HepG2 (cell line): ENCODE measurements at regions not wholly inside any gene's neighbourhood (a gene's known extent, or its start where the extent isn't known, plus 50 kb on each side); places are given as distances from the start of the nearest gene placed in this dataset.
A peak's percentile ranks its signal among the peaks of the same experiment; 100 is the strongest.
"Not testable (repeated sequence)": the region's sequence is repeated elsewhere in the genome, so short reads cannot be mapped to it uniquely, and the experiment has no call there.

Experiments used
- ATAC-seq: fragments of 200-7000 bp; cut with Tn5 transposase; 3 replicates; pipeline ENCODE4 v1.9.1; 2020; ENCODE audit warnings: mild to moderate bottlenecking, moderate library complexity
- BruUV-seq: library from RNA; stranded (reverse); fragments of 400-500 nt; replicated peaks from 2 replicates; lab custom pipeline; 2021; lab: Mats Ljungman, UMichigan
- CTCF ChIA-PET: fragments of 300-600 bp; formaldehyde crosslinking; extraction: SDS; loops from one replicate; lab custom pipeline; 2021; ENCODE audit warnings: low total read pairs, inconsistent platforms, low intra/inter-chr PET ratio; lab: Yijun Ruan, JAX
- POLR2A ChIA-PET: fragments of 350-600 bp; sonication (Branson Sonifier 250); formaldehyde crosslinking; loops from one replicate; lab custom pipeline; 2020; ENCODE audit warnings: antibody characterized with exemption, inconsistent platforms; lab: Yijun Ruan, JAX
- DNase-seq: peaks from one replicate; pipeline ENCODE4 v3.0.0-alpha.2; 2015; ENCODE audit warnings: low spot score
- FAIRE-seq: peaks from 3 replicates; lab custom pipeline; 2011; peaks lifted over from hg19 to GRCh38; lab: Jason Lieb, UNC
- H2AFZ ChIP-seq: one replicate; pipeline ENCODE4 v1.6.1; 2011; ENCODE audit warnings: low read length, inconsistent platforms
- H3K27ac ChIP-seq: fragments of 300-600 bp; 3 replicates; pipeline ENCODE4 v1.8.0; 2011; ENCODE audit warnings: mixed run types, mild to moderate bottlenecking, mixed read lengths, low read length, inconsistent platforms; ENCODE audit not compliant: insufficient read depth; ENCODE audit errors: extremely low read length
- H3K27me3 ChIP-seq, 2 experiments: fragments of 200-600 bp in 1 of 2; 2 replicates in 1 of 2; 3 replicates in 1 of 2; pipeline versions ENCODE4 v1.6.0 to v1.8.0; 2011; ENCODE audit warnings: low read length in 2 of 2, mild to moderate bottlenecking in 2 of 2, moderate library complexity in 2 of 2, inconsistent platforms in 1 of 2; ENCODE audit not compliant: insufficient read depth in 2 of 2, control insufficient read depth in 1 of 2
- H3K36me3 ChIP-seq, 2 experiments: fragments of 200-600 bp in 1 of 2; replicated peaks in 1 of 2; 2 replicates in 1 of 2; 3 replicates in 1 of 2; pipeline versions ENCODE4 v1.5.1 to v1.8.0; 2011; ENCODE audit warnings: low read length in 2 of 2, inconsistent platforms in 1 of 2; ENCODE audit not compliant: insufficient read depth in 2 of 2, control insufficient read depth in 1 of 2
- H3K4me1 ChIP-seq: 2 replicates; pipeline ENCODE4 v1.5.1; 2012; ENCODE audit warnings: low read length, inconsistent platforms; ENCODE audit not compliant: insufficient read depth
- H3K4me2 ChIP-seq: 2 replicates; pipeline ENCODE4 v1.6.0; 2011; ENCODE audit warnings: low read depth, low read length, inconsistent platforms
- H3K4me3 ChIP-seq, 3 experiments: fragments of 200-600 bp in 1 of 3; sonication (generic), shearing (Covaris generic) in 1 of 3; replicated peaks in 1 of 3; 2 replicates each; pipeline ENCODE4 v1.5.1; 2011 to 2016; ENCODE audit warnings: low read length in 3 of 3, inconsistent platforms in 2 of 3, low read depth in 2 of 3, mild to moderate bottlenecking in 2 of 3, control low read depth in 1 of 3, mixed read lengths in 1 of 3; ENCODE audit not compliant: insufficient read depth in 1 of 3
- H3K79me2 ChIP-seq: one replicate; pipeline ENCODE4 v1.6.1; 2011; ENCODE audit warnings: low read length, inconsistent platforms; ENCODE audit not compliant: insufficient read depth
- H3K9ac ChIP-seq: 2 replicates; pipeline ENCODE4 v1.6.0; 2011; ENCODE audit warnings: mild to moderate bottlenecking, low read depth, low read length, inconsistent platforms; ENCODE audit not compliant: insufficient read depth
- H3K9me3 ChIP-seq: 2 replicates; pipeline ENCODE4 v1.5.1; 2012; ENCODE audit warnings: mild to moderate bottlenecking, low read length
- H4K20me1 ChIP-seq: 2 replicates; pipeline ENCODE4 v1.6.0; 2011; ENCODE audit warnings: inconsistent platforms, mild to moderate bottlenecking, low read length, moderate library complexity; ENCODE audit not compliant: insufficient read depth
- BORCS8-MEF2B ChIP-seq: sonication (generic); formaldehyde crosslinking; IDR thresholded peaks from 2 replicates; pipeline ENCODE4 v1.8.0; 2022; ENCODE audit warnings: mild to moderate bottlenecking, missing genetic modification reagents
- RAD21 ChIP-seq: fragments of 450-650 bp; formaldehyde crosslinking; IDR thresholded peaks from 2 replicates; pipeline ENCODE4 v1.5.0; 2020; ENCODE audit warnings: mild to moderate bottlenecking
- SMARCC2 ChIP-seq: fragments of 450-650 bp; IDR thresholded peaks from 2 replicates; pipeline ENCODE4 v1.6.1; 2017; ENCODE audit warnings: antibody characterized with exemption, mild to moderate bottlenecking
- SMC3 ChIP-seq: IDR thresholded peaks from 2 replicates; pipeline ENCODE4 v1.6.1; 2011; ENCODE audit warnings: low read length, improper control_type of control experiment
- STAG1 ChIP-seq: sonication (generic); formaldehyde crosslinking; IDR thresholded peaks from 2 replicates; pipeline ENCODE4 v1.4.0; 2020; ENCODE audit warnings: missing genetic modification reagents
- TSC22D2 ChIP-seq: sonication (generic); formaldehyde crosslinking; IDR thresholded peaks from 2 replicates; pipeline ENCODE4 v1.5.1; 2020; ENCODE audit warnings: missing genetic modification reagents, mild to moderate bottlenecking, borderline replicate concordance
- XRCC5 ChIP-seq: fragments of 200-400 bp; formaldehyde crosslinking; optimal IDR thresholded peaks from 2 replicates; pipeline ENCODE3; 2017; ENCODE audit warnings: mild to moderate bottlenecking, low read length
- WGBS: methylation state at CpG from one replicate; pipeline ENCODE4 v1.1.6; 2017; ENCODE audit warnings: low lambda C conversion rate; 5-methylcytosine and 5-hydroxymethylcytosine counted together
- in situ Hi-C: cut with HindIII; loops from 2 replicates; pipeline ENCODE4 v1.10.0; 2017; ENCODE audit warnings: low pct_unique_long_range_greater_than_20kb; ENCODE audit not compliant: extremely low pct_ligation_motif_present
- intact Hi-C: fragments of 100-400 bp; cut with micrococcal nuclease; formaldehyde crosslinking; loops from one replicate; pipeline ENCODE4 v1.10.0; 2022; ENCODE audit not compliant: unreplicated experiment
- TF ChIP-seq, protein P1 (sequence below): sonication (generic); formaldehyde crosslinking; IDR thresholded peaks from 2 replicates; pipeline ENCODE4 v1.8.0; 2022; ENCODE audit warnings: missing genetic modification reagents, mild to moderate bottlenecking, moderate library complexity, borderline replicate concordance
- TF ChIP-seq, protein P2 (sequence below): sonication (generic); formaldehyde crosslinking; IDR thresholded peaks from 2 replicates; pipeline ENCODE4 v1.5.0; 2020; ENCODE audit warnings: mild to moderate bottlenecking, missing genetic modification reagents, moderate library complexity

DNA sequence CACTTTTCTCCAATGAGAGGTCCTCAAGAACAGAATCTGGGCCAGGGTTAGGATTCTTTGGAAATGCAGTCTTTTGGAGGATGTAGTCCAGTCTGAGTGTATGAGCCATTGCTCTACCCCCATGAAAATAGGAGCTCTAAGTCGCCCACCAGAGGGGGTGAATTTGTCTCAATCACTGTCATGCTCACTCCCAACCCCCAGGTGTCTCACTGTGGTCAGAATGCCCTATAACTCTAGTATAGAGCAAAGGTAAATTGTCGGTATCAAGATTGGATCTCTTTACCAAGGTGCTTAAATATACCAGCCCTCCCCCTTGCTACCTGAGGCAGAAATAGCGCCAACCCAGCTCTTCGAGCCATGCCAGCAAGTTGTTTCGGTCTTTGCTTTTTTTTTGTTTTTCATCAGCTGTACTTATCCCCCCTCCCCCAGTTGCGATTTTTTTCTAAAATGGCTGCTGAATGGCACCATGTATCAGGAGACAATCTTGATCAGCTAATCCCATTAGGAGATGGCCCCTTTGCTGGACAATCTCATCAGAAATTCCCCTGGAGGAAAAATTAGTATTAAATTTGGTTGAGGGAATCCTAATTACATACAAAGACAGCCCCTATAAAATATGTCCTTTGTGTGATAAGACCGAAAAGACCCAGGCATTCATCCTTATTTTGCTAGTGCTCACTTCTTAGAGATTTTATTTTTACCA is 130.7 kb downstream of the EBLN2 start:
- Histone ChIP-seq H2AFZ (no peak overlapping the region), H3K79me2 (no peaks in the 10 kb centered on the region), H3K27ac (no peak overlapping the region), H3K9ac (no peak overlapping the region), H3K36me3 (no peaks in the 10 kb centered on the region), H3K4me2 (no peak overlapping the region), H3K4me3 (no peak overlapping the region), H3K4me1 (no peaks in the 10 kb centered on the region), H3K9me3 (no peaks in the 10 kb centered on the region), H4K20me1 (no peaks in the 10 kb centered on the region), H3K27me3 (no peaks in the 10 kb centered on the region)
- DNase-seq (peak; percentile 58), FAIRE-seq (peak; percentile 66), ATAC-seq (peak; percentile 100)
- intact Hi-C loops, result loop anchor here (1.0 to 5.0 kb wide), 2 partner anchors 195 to 240 kb away; no protein-coding TSS in a partner anchor
- in situ Hi-C loops, result loop anchor here (10.0 kb wide), 1 partner anchor 313 kb away; no protein-coding TSS in a partner anchor
- TF ChIP-seq BORCS8-MEF2B (no peak), TSC22D2 (no peak), STAG1 (CRISPR knock-in tag) (peak; percentile 42; the same call in 1 of the 2 replicates), SMARCC2 (no peak), RAD21 (CRISPR knock-in tag) (peak; percentile 46; the same call in 1 of the 2 replicates), XRCC5 (peak; percentile 16), SMC3 (peak; percentile 56)
- TF ChIP-seq, protein P1, sequence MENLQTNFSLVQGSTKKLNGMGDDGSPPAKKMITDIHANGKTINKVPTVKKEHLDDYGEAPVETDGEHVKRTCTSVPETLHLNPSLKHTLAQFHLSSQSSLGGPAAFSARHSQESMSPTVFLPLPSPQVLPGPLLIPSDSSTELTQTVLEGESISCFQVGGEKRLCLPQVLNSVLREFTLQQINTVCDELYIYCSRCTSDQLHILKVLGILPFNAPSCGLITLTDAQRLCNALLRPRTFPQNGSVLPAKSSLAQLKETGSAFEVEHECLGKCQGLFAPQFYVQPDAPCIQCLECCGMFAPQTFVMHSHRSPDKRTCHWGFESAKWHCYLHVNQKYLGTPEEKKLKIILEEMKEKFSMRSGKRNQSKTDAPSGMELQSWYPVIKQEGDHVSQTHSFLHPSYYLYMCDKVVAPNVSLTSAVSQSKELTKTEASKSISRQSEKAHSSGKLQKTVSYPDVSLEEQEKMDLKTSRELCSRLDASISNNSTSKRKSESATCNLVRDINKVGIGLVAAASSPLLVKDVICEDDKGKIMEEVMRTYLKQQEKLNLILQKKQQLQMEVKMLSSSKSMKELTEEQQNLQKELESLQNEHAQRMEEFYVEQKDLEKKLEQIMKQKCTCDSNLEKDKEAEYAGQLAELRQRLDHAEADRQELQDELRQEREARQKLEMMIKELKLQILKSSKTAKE (CRISPR knock-in tag), result no peak
- TF ChIP-seq, protein P2, sequence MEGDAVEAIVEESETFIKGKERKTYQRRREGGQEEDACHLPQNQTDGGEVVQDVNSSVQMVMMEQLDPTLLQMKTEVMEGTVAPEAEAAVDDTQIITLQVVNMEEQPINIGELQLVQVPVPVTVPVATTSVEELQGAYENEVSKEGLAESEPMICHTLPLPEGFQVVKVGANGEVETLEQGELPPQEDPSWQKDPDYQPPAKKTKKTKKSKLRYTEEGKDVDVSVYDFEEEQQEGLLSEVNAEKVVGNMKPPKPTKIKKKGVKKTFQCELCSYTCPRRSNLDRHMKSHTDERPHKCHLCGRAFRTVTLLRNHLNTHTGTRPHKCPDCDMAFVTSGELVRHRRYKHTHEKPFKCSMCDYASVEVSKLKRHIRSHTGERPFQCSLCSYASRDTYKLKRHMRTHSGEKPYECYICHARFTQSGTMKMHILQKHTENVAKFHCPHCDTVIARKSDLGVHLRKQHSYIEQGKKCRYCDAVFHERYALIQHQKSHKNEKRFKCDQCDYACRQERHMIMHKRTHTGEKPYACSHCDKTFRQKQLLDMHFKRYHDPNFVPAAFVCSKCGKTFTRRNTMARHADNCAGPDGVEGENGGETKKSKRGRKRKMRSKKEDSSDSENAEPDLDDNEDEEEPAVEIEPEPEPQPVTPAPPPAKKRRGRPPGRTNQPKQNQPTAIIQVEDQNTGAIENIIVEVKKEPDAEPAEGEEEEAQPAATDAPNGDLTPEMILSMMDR (CRISPR knock-in tag), result peak; percentile 40
- 62% methylated on average over 7 of the region's 7 CpGs for WGBS
- BruUV-seq, result no TSS peak
- POLR2A ChIA-PET, result no interaction called here
- CTCF ChIA-PET, result interaction anchor here (1.3 to 1.5 kb wide), 2 partner anchors 241 to 310 kb away, joined by 5 to 6 read pairs; no protein-coding TSS in a partner anchor

DNA sequence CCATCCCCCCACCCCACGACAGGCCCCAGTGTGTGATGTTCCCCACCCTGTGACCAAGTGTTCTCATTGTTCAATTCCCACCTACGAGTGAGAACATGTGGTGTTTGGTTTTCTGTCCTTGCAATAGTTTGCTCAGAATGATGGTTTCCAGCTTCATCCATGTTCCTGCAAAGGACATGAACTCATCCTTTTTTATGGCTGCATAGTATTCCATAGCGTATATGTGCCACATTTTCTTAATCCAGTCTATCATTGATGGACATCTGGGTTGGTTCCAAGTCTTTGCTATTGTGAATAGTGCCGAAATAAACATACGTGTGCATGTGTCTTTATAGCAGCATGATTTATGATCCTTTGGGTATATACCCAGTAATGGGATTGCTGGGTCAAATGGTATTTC is 132.5 kb downstream of the EBLN2 start:
- H3K9ac ChIP-seq, H3K27ac ChIP-seq, H3K4me3 ChIP-seq, FAIRE-seq, DNase-seq, POLR2A ChIA-PET, H4K20me1 ChIP-seq, H3K4me2 ChIP-seq, H3K36me3 ChIP-seq, BruUV-seq, H3K79me2 ChIP-seq, H3K9me3 ChIP-seq, H2AFZ ChIP-seq, ATAC-seq, H3K27me3 ChIP-seq, H3K4me1 ChIP-seq, CTCF ChIA-PET: not testable (repeated sequence)
- WGBS, result 53% methylated on average over 5 of the region's 5 CpGs
- intact Hi-C loops (loop anchor here (5.0 kb wide), 1 partner anchor 193 kb away; no protein-coding TSS in a partner anchor), in situ Hi-C loops (loop anchor here (10.0 kb wide), 1 partner anchor 311 kb away; no protein-coding TSS in a partner anchor)
